Stimulated activated CD4-positive, alpha-beta T cell treated with anti-CD3 and anti-CD28 coated beads, Interleukin-12 subunit alpha, Interleukin-12 subunit beta, amount 100 ng/mL, for 48 hours (primary cell): ENCODE measurements at regions not wholly inside any gene's neighbourhood (a gene's known extent, or its start where the extent isn't known, plus 50 kb on each side); places are given as distances from the start of the nearest gene placed in this dataset.
"Not testable (repeated sequence)": the region's sequence is repeated elsewhere in the genome, so short reads cannot be mapped to it uniquely, and the experiment has no call there.

Source experiments
- DNase-seq, 3 donors: peaks; one replicate each; pipeline ENCODE4 v3.0.0-alpha.2; 2020; ENCODE audit warnings: low read depth in 2 of 3, low spot score in 1 of 3

GRCh38 chrX:150118476-150118875, 180.2 kb upstream of the EOLA2 start:
- DNase-seq, result no peak

GRCh38 chrX:150119323-150119722, 181.0 kb upstream of the EOLA2 start:
- no peak for DNase-seq

GRCh38 chrX:150125045-150125444, 186.8 kb upstream of the EOLA2 start:
- not testable (repeated sequence) for DNase-seq

GRCh38 chrX:150127216-150127615, 188.9 kb upstream of the EOLA2 start:
- no peak for DNase-seq

GRCh38 chrX:150143721-150144440, 205.6 kb upstream of the EOLA2 start:
- no peak for DNase-seq

- no peak for DNase-seq
Observed at GRCh38 chrX:150146271-150146896, 208.1 kb upstream of the EOLA2 start.

GRCh38 chrX:150148749-150149672, 210.7 kb upstream of the EOLA2 start:
- no peak for DNase-seq

GRCh38 chrX:150150076-150150779, 211.9 kb upstream of the EOLA2 start:
- DNase-seq, result no peak

GRCh38 chrX:150150780-150151125, 212.4 kb upstream of the MAMLD1 start:
- DNase-seq, result no peak

- DNase-seq, result no peak
Observed at GRCh38 chrX:150152036-150152435, 211.1 kb upstream of the MAMLD1 start.

GRCh38 chrX:150152546-150152945, 210.6 kb upstream of the MAMLD1 start:
- no peak for DNase-seq

GRCh38 chrX:150155436-150156035, 207.6 kb upstream of the MAMLD1 start:
- no peak for DNase-seq

GRCh38 chrX:150156615-150157014, 206.5 kb upstream of the MAMLD1 start:
- DNase-seq, result no peak

- DNase-seq, result no peak
Observed at GRCh38 chrX:150157291-150157690, 205.8 kb upstream of the MAMLD1 start.

GRCh38 chrX:150158554-150159332, 204.4 kb upstream of the MAMLD1 start:
- no peak for DNase-seq

- DNase-seq, result no peak
Observed at GRCh38 chrX:150159537-150159936, 203.6 kb upstream of the MAMLD1 start.

GRCh38 chrX:150160656-150161055, 202.5 kb upstream of the MAMLD1 start:
- no peak for DNase-seq

- DNase-seq, result no peak
Observed at GRCh38 chrX:150161193-150161592, 201.9 kb upstream of the MAMLD1 start.

GRCh38 chrX:150162141-150162540, 201.0 kb upstream of the MAMLD1 start:
- no peak for DNase-seq
